Pancreas (tissue), 10 donors: ENCODE measurements at regions not wholly inside any gene's neighbourhood (a gene's known extent, or its start where the extent isn't known, plus 50 kb on each side); places are given as distances from the start of the nearest gene placed in this dataset.

Experiments used
- ATAC-seq, 4 donors: fragments of 200-7000 bp; cut with Tn5 transposase; one replicate each; pipeline versions ENCODE4 v1.8.0 to v1.9.1; 2020; ENCODE audit warnings: mild to moderate bottlenecking in 4 of 4, moderate library complexity in 4 of 4
- DNase-seq, 6 donors: peaks; one replicate each; pipeline ENCODE4 v3.0.0-alpha.2; 2020
- FAIRE-seq: peaks from 2 replicates; lab custom pipeline; 2012; peaks lifted over from hg19 to GRCh38; lab: Jason Lieb, UNC
- H3K27ac ChIP-seq, 4 donors: fragments of 200-600 bp; sonication (generic); 1 replicate in 3 of 4; 2 replicates in 1 of 4; pipeline versions ENCODE4 v1.5.0 to v1.8.0; 2020
- H3K27me3 ChIP-seq, 4 donors: fragments of 200-600 bp; one replicate each; pipeline ENCODE4 v1.8.0; 2021
- H3K36me3 ChIP-seq, 3 donors: fragments of 200-600 bp; sonication (generic) in 1 of 3; one replicate each; pipeline versions ENCODE4 v1.5.0 to v1.8.0; 2020 to 2021
- H3K4me1 ChIP-seq, 3 donors: fragments of 200-600 bp; one replicate each; pipeline ENCODE4 v1.8.0; 2021
- H3K4me3 ChIP-seq, 4 donors: fragments of 200-600 bp; sonication (generic) in 2 of 4; one replicate each; pipeline versions ENCODE4 v1.5.0 to v1.8.0; 2020 to 2021
- H3K9me3 ChIP-seq, 4 donors: fragments of 200-600 bp; one replicate each; pipeline ENCODE4 v1.8.0; 2021
- CTCF ChIP-seq, 4 donors: fragments of 200-600 bp; sonication (generic) in 3 of 4; IDR thresholded peaks; one replicate each; pipeline versions ENCODE4 v1.5.0 to v1.8.0; 2021; ENCODE audit warnings: antibody characterized with exemption in 4 of 4
- WGBS, 2 donors: extraction: QIAGEN DNeasy Blood & Tissue Kit; methylation state at CpG; one replicate each; pipeline ENCODE4 v1.1.7; 2013; 5-methylcytosine and 5-hydroxymethylcytosine counted together
- intact Hi-C, 3 donors: fragments of 100-400 bp; cut with DNase I; formaldehyde crosslinking; loops; one replicate each; pipeline versions ENCODE4 v1.11.1 to v1.14.2; 2022
- donor health status: healthy with polysubstance abuse.
- donor health status: DM: no; HTN: no; CAD: no; lungs with moderate emphysema.
- donor health status: DM: no; HTN: no; CAD: no.
- donor health status: control.
- donor health status: control.
- donor health status: Bipolar disorder and iron deficiency.
- donor health status: DM: yes; HTN: yes; CAD: no.
- donor health status: DM: no; HTN: no; CAD: no.
- donor health status: DM: no; HTN: no; CAD: no.
- donor health status: DM: yes; HTN: yes; CAD: no.

GRCh38 chr1:228961511-228961910 is 226.2 kb downstream of the RHOU start:
- Histone ChIP-seq H3K4me1 (no peaks in the 10 kb centered on the region), H3K9me3 (no peaks in the 10 kb centered on the region), H3K36me3 (no peaks in the 10 kb centered on the region), H3K27ac (no peak overlapping the region), H3K4me3 (no peak overlapping the region), H3K27me3 (no peaks in the 10 kb centered on the region)
- DNase-seq = no peak
- TF ChIP-seq CTCF (IDR thresholded peaks at IDR 0.05) = no peak
- WGBS, 2 donors = 93 to 96% methylated on average over 6 of the region's 6 CpGs
- FAIRE-seq = no peak
- intact Hi-C loops = no loop called here
- ATAC-seq = no peak

- Histone ChIP-seq H3K36me3 (no peaks in the 10 kb centered on the region), H3K27me3 (no peaks in the 10 kb centered on the region), H3K4me1 (no peaks in the 10 kb centered on the region), H3K27ac (peak overlapping the region in 3 of 4 donors; percentile 25 to 46 (median 38)), H3K9me3 (no peaks in the 10 kb centered on the region), H3K4me3 (no peak overlapping the region)
- intact Hi-C loops = no loop called here
- no peak for TF ChIP-seq CTCF (IDR thresholded peaks at IDR 0.05)
- DNase-seq = no peak
- whole genome bisulfite sequencing, 2 donors = 45 to 61% methylated on average over 2 of the region's 2 CpGs
- FAIRE-seq = no peak
- peak in 3 of 4 donors; percentile 32 to 53 (median 51) for ATAC-seq
Measured at GRCh38 chr1:228963795-228964177, 228.5 kb downstream of the RHOU start.

GRCh38 chr1:228964178-228965089 is 229.2 kb downstream of the RHOU start:
- WGBS, 2 donors = 65 to 66% methylated on average over 12 of the region's 12 CpGs
- no peaks in the 10 kb centered on the region for H3K9me3 ChIP-seq
- peak; percentile 59 to 82 (median 72) for ATAC-seq
- H3K27me3 ChIP-seq = no peaks in the 10 kb centered on the region
- intact Hi-C loops = no loop called here
- H3K4me3 ChIP-seq = no peak overlapping the region
- no peaks in the 10 kb centered on the region for H3K4me1 ChIP-seq
- no peak for DNase-seq
- H3K36me3 ChIP-seq = no peaks in the 10 kb centered on the region
- peak overlapping the region in 2 of 4 donors; percentile 38 to 46 for H3K27ac ChIP-seq
- no peak for TF ChIP-seq CTCF (IDR thresholded peaks at IDR 0.05)
- FAIRE-seq = no peak

- Histone ChIP-seq H3K4me1 (no peaks in the 10 kb centered on the region), H3K27me3 (no peaks in the 10 kb centered on the region), H3K9me3 (no peaks in the 10 kb centered on the region), H3K36me3 (no peaks in the 10 kb centered on the region), H3K4me3 (no peak overlapping the region), H3K27ac (peak overlapping the region; percentile 13 to 65 (median 47))
- intact Hi-C loops = no loop called here
- FAIRE-seq (no peak), ATAC-seq (peak in 3 of 4 donors; percentile 32 to 64 (median 60)), DNase-seq (peak in 1 of 6 donors; percentile 16)
- no peak for TF ChIP-seq CTCF (IDR thresholded peaks at IDR 0.05)
- WGBS, 2 donors = 59 to 63% methylated on average over 15 of the region's 15 CpGs
Measured at GRCh38 chr1:228968891-228969606, 233.8 kb downstream of the RHOU start.
